Dendritic cell treated with granulocyte-macrophage colony-stimulating factor and Interleukin-4, amounts not matched to agents 40 ng/mL and 50 ng/mL, for 4 days (primary cell): ENCODE measurements at regions not wholly inside any gene's neighbourhood (a gene's known extent, or its start where the extent isn't known, plus 50 kb on each side); places are given as distances from the start of the nearest gene placed in this dataset.

Source experiments
- H3K27ac Mint-ChIP-seq: one replicate; pipeline ENCODE4 v1.8.0; 2022; ENCODE audit warnings: mild to moderate bottlenecking, mixed read lengths
- H3K27me3 Mint-ChIP-seq: one replicate; pipeline ENCODE4 v1.8.0; 2022; ENCODE audit warnings: mild to moderate bottlenecking, mixed read lengths
- H3K36me3 Mint-ChIP-seq: one replicate; pipeline ENCODE4 v1.8.0; 2022; ENCODE audit warnings: low read depth, mixed read lengths
- H3K4me1 Mint-ChIP-seq: one replicate; pipeline ENCODE4 v1.8.0; 2022; ENCODE audit warnings: low read depth, mixed read lengths
- H3K4me3 Mint-ChIP-seq: one replicate; pipeline ENCODE4 v1.8.0; 2022; ENCODE audit warnings: mild to moderate bottlenecking, moderate library complexity, mixed read lengths
- H3K9me3 Mint-ChIP-seq: one replicate; pipeline ENCODE4 v1.8.0; 2022; ENCODE audit warnings: mixed read lengths
- intact Hi-C: fragments of 100-400 bp; cut with micrococcal nuclease; formaldehyde crosslinking; loops from one replicate; pipeline ENCODE4 v1.15.0; 2022

DNA sequence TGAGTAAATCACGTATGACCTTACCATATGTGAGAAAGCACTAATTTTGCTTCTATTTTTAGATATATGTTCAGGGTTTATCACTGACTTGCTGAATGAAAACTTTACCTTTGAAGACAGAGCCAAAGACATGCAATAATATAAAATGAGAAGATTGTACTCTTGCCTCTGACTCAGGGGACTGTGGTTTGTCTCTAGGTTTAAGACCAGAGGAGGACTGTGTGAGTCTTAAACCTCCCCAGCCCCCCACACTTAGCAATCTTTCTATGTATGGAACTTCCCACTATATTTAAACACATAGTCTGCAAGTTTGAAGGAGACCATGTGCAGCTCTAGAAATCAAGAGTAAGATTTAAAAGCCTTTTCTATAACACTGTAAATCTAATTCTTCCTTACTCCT lies 368.7 kb upstream of the FAM241A start:
- Mint-ChIP-seq H3K27ac (no peak overlapping the region), H3K4me3 (no peak overlapping the region), H3K9me3 (no peaks in the 10 kb centered on the region), H3K36me3 (no peaks in the 10 kb centered on the region), H3K4me1 (no peaks in the 10 kb centered on the region), H3K27me3 (no peaks in the 10 kb centered on the region)
- intact Hi-C loops: no loop called here

- Mint-ChIP-seq H3K4me1 (no peaks in the 10 kb centered on the region), H3K27me3 (no peaks in the 10 kb centered on the region), H3K9me3 (no peaks in the 10 kb centered on the region), H3K27ac (no peak overlapping the region), H3K36me3 (no peaks in the 10 kb centered on the region), H3K4me3 (no peak overlapping the region)
- intact Hi-C loops: no loop called here
These were observed 366.7 kb upstream of the FAM241A start for GRCh38 chr4:111778543-111778942.

DNA sequence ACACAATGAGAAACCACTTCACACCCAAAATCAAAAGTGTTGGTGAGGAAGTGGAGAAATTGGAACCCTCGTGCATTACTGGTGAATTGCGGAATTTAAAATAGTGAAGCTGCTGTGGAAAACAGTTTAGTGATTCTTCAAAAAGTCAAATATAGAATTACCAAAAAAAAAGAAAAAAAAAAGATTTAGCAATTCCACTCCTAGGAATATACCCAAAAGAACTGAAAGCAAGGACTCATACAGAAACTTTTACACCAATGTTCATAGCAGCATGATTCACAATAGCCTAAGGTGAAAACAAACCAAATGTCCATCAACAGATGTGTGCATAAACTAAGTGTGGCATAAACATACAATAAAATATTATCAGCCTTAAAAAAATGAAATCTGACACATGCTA lies 364.3 kb upstream of the FAM241A start:
- no peaks in the 10 kb centered on the region for H3K36me3 Mint-ChIP-seq
- H3K4me1 Mint-ChIP-seq: no peaks in the 10 kb centered on the region
- intact Hi-C loops: no loop called here
- H3K9me3 Mint-ChIP-seq: no peaks in the 10 kb centered on the region
- H3K27ac Mint-ChIP-seq: no peak overlapping the region
- H3K4me3 Mint-ChIP-seq: no peak overlapping the region
- no peaks in the 10 kb centered on the region for H3K27me3 Mint-ChIP-seq

DNA sequence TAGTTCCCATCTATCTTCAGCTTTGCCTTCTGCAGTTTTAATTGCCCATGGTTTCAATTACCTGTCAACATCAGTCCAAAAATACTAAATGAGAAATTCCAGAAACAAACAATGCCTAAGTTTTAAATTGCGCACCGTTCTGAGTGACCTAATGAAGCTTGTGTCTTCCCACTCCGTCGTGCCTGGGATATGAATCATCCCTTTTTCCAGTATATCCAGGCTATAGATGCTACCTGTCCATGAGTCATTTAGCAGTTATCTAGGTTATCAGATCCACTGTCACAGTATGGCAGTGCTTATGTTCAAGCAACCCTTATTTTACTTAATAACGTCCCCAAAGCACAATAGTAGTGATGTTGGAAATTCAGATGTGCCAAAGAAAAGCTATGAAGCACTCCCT lies 363.6 kb upstream of the FAM241A start:
- H3K4me3 Mint-ChIP-seq: no peak overlapping the region
- no peak overlapping the region for H3K27ac Mint-ChIP-seq
- no peaks in the 10 kb centered on the region for H3K4me1 Mint-ChIP-seq
- H3K36me3 Mint-ChIP-seq: no peaks in the 10 kb centered on the region
- H3K9me3 Mint-ChIP-seq: no peaks in the 10 kb centered on the region
- no peaks in the 10 kb centered on the region for H3K27me3 Mint-ChIP-seq
- intact Hi-C loops: no loop called here

- H3K27ac Mint-ChIP-seq: no peak overlapping the region
- no peaks in the 10 kb centered on the region for H3K9me3 Mint-ChIP-seq
- intact Hi-C loops: no loop called here
- H3K4me3 Mint-ChIP-seq: no peak overlapping the region
- no peaks in the 10 kb centered on the region for H3K36me3 Mint-ChIP-seq
- peaks cover 14% of the 10 kb centered on the region for H3K27me3 Mint-ChIP-seq
- H3K4me1 Mint-ChIP-seq: no peaks in the 10 kb centered on the region
These were observed 357.2 kb upstream of the FAM241A start for GRCh38 chr4:111788099-111788498.

DNA sequence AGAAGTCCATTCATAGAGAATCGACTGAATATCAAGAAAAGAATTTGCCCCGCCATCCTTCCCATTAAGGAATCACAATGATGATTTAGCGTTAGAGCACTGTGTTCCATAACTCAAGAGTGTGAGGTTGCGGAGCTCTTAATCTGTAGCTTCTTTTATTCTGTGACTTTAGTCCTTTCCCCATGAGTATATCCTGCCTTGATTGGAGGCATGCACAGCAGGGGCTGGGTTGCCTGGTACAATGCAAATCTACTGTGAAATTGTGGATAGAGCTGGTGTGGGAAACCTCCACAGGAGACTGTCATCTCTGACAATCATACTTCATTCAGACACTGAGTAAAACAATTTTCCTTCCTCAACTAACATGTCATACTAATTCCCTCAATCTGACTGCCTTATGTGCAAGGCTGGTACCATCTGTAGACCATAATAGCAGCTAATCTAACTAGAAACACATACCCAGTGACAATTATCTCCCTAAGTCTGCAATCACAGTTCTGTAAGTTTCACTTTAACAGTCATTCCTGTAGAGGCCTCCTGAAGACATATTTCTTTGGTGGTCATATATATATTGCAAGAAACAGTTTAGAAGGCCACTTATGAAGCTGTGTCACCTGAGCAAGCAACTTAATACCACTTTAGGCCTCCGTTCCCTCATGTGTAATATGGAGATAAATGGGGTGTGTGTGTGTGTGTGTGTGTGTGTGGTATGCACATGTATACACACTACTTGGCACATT lies 355.2 kb upstream of the FAM241A start:
- Mint-ChIP-seq H3K27ac (no peak overlapping the region), H3K9me3 (no peaks in the 10 kb centered on the region), H3K27me3 (peaks cover 14% of the 10 kb centered on the region), H3K36me3 (no peaks in the 10 kb centered on the region), H3K4me1 (no peaks in the 10 kb centered on the region), H3K4me3 (no peak overlapping the region)
- intact Hi-C loops: no loop called here

- no peak overlapping the region for H3K27ac Mint-ChIP-seq
- H3K36me3 Mint-ChIP-seq: no peaks in the 10 kb centered on the region
- no peaks in the 10 kb centered on the region for H3K4me1 Mint-ChIP-seq
- no peaks in the 10 kb centered on the region for H3K9me3 Mint-ChIP-seq
- H3K4me3 Mint-ChIP-seq: no peak overlapping the region
- peaks cover 12% of the 10 kb centered on the region for H3K27me3 Mint-ChIP-seq
- intact Hi-C loops: no loop called here
These were observed 352.6 kb upstream of the FAM241A start for GRCh38 chr4:111792632-111793031.

GRCh38 chr4:111793433-111794091 lies 351.7 kb upstream of the FAM241A start:
- Mint-ChIP-seq H3K36me3 (no peaks in the 10 kb centered on the region), H3K27me3 (peaks cover 5% of the 10 kb centered on the region), H3K27ac (no peak overlapping the region), H3K9me3 (no peaks in the 10 kb centered on the region), H3K4me1 (no peaks in the 10 kb centered on the region), H3K4me3 (no peak overlapping the region)
- intact Hi-C loops: no loop called here

DNA sequence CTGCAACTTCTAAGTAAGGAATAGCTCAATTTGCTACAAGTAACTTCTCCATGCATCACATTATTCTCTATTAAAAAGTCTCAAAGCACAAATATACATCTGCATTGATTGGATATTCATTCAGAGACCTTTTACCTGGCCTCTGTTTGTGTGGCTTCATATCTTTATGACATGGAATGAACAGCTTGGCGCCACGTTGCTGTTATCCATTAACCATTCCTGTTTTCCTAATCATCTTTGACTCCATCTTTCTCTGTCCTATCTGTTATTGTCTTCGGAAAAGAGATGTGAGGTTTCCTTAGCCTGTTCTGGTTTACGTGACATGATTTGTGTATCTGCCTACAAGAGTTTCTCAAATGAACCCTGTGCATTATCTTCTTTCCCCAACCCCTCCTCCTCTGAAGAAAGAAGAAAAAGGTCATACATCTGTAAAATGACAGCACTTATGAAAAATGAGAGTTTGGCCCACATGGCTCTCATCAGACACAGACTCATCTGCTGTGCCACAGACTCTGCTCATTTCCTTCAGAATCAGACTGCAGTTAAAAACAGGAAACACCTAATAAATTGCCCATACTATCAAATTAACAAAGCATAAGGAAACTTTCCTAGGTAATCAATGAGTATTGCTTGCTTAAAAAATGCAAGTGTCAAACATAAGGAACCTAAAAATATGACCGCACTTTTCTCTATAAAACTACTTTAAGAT lies 347.6 kb upstream of the FAM241A start:
- intact Hi-C loops: no loop called here
- no peaks in the 10 kb centered on the region for H3K4me1 Mint-ChIP-seq

GRCh38 chr4:111798840-111799239 lies 346.4 kb upstream of the FAM241A start:
- intact Hi-C loops: no loop called here
- Mint-ChIP-seq H3K9me3 (no peaks in the 10 kb centered on the region), H3K27ac (no peak overlapping the region), H3K27me3 (no peaks in the 10 kb centered on the region), H3K4me3 (no peak overlapping the region), H3K4me1 (no peaks in the 10 kb centered on the region), H3K36me3 (no peaks in the 10 kb centered on the region)

More for the DNA sequence above, 347.6 kb upstream of the FAM241A start:
- Mint-ChIP-seq H3K36me3 (no peaks in the 10 kb centered on the region), H3K27ac (no peak overlapping the region), H3K27me3 (no peaks in the 10 kb centered on the region), H3K9me3 (no peaks in the 10 kb centered on the region), H3K4me3 (no peak overlapping the region)

DNA sequence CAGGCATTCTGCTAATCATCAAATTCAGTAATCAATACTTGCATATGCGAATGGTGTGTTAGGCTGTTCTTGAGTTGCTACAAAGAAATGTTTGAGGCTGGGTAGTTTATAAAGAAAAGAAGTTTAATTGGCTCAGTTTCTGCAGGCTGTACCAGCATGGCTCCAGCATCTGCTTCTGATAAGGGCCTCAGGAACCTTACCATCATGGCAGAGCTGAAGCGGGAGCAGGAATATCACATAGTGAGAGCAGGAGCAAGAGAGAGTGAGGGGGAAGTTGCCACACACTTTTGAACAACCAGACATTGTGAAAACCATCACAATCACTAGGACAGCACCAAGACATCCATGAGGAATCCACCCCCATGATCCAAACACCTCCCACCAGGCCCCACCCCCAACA lies 344.7 kb upstream of the FAM241A start:
- Mint-ChIP-seq H3K4me3 (no peak overlapping the region), H3K27me3 (no peaks in the 10 kb centered on the region), H3K9me3 (no peaks in the 10 kb centered on the region), H3K4me1 (no peaks in the 10 kb centered on the region), H3K36me3 (no peaks in the 10 kb centered on the region), H3K27ac (no peak overlapping the region)
- intact Hi-C loops: no loop called here

DNA sequence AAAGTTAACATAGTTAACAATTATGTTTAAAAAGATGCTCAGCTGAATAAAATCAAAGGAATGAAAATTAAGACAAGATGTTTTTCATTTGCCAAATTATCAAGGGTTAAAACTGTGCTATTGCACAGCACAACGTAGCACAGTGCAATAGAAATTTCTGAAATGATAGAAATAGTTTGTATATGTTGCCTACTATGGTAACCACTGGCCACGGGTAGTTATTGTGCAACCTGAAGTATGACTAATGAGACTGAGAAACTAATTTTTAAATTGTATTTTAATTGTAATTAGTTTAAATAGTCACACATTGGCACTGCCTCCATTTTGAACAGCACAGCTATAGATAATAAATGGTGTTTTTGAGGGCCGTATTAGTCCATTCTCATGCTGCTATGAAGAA lies 343.1 kb upstream of the FAM241A start:
- Mint-ChIP-seq H3K4me3 (no peak overlapping the region), H3K27ac (no peak overlapping the region), H3K4me1 (no peaks in the 10 kb centered on the region), H3K27me3 (no peaks in the 10 kb centered on the region), H3K36me3 (no peaks in the 10 kb centered on the region), H3K9me3 (no peaks in the 10 kb centered on the region)
- intact Hi-C loops: no loop called here

- no peaks in the 10 kb centered on the region for H3K27me3 Mint-ChIP-seq
- no peaks in the 10 kb centered on the region for H3K4me1 Mint-ChIP-seq
- no peaks in the 10 kb centered on the region for H3K9me3 Mint-ChIP-seq
- H3K36me3 Mint-ChIP-seq: no peaks in the 10 kb centered on the region
- H3K27ac Mint-ChIP-seq: no peak overlapping the region
- H3K4me3 Mint-ChIP-seq: no peak overlapping the region
- intact Hi-C loops: no loop called here
These were observed 338.9 kb upstream of the FAM241A start for GRCh38 chr4:111806331-111806730.

DNA sequence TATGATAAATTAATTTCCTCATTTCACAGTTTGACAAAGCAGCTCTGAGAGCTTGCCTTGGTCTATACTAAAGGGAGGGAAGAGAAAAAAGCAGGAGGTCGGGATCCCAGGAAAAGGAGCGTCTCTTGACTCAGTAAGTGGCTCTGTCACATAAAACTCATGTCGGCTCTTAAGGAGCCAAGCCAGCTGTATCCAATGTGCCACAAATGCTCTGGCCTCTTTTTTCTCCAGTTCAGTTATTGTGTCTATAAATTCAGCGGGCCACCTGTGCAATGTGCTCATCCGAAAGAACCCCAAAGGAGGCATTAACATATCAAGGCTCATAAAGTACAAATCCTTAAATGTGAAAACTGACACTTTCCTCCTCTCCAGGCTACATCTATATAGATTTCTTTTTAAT lies 337.7 kb upstream of the FAM241A start:
- no peaks in the 10 kb centered on the region for H3K9me3 Mint-ChIP-seq
- no peaks in the 10 kb centered on the region for H3K36me3 Mint-ChIP-seq
- H3K4me3 Mint-ChIP-seq: no peak overlapping the region
- H3K27ac Mint-ChIP-seq: no peak overlapping the region
- intact Hi-C loops: no loop called here
- no peaks in the 10 kb centered on the region for H3K4me1 Mint-ChIP-seq
- H3K27me3 Mint-ChIP-seq: no peaks in the 10 kb centered on the region
